ENCODE measurements at regions not wholly inside any gene's neighbourhood (a gene's known extent, or its start where the extent isn't known, plus 50 kb on each side); places are given as distances from the start of the nearest gene placed in this dataset.

GRCh38 chr20:48066246-48066645 is 281.0 kb upstream of the SULF2 start:
- no peak for TF ChIP-seq ZFX (IDR thresholded peaks at IDR 0.05)
- TF ChIP-seq CTCF (conservative IDR thresholded peaks at IDR 0.05) = no peak
- no peak overlapping the region for H3K27ac ChIP-seq

GRCh38 chr20:48065833-48066232 is 280.6 kb upstream of the SULF2 start:
- no peak overlapping the region for H3K27ac ChIP-seq
- TF ChIP-seq ZFX (IDR thresholded peaks at IDR 0.05) (no peak), CTCF (conservative IDR thresholded peaks at IDR 0.05) (no peak)

GRCh38 chr20:48064929-48065328 is 279.6 kb upstream of the SULF2 start:
- TF ChIP-seq CTCF (conservative IDR thresholded peaks at IDR 0.05) = no peak
- no peak for TF ChIP-seq ZFX (IDR thresholded peaks at IDR 0.05)
- H3K27ac ChIP-seq = no peak overlapping the region

GRCh38 chr20:48060841-48061720 is 275.8 kb upstream of the SULF2 start:
- no peak for TF ChIP-seq CTCF (conservative IDR thresholded peaks at IDR 0.05)
- no peak for TF ChIP-seq ZFX (IDR thresholded peaks at IDR 0.05)
- H3K27ac ChIP-seq = no peak overlapping the region

GRCh38 chr20:48058611-48059559 is 273.6 kb upstream of the SULF2 start:
- no peak overlapping the region for H3K27ac ChIP-seq
- TF ChIP-seq ZFX (IDR thresholded peaks at IDR 0.05) (no peak), CTCF (conservative IDR thresholded peaks at IDR 0.05) (no peak)

- H3K27ac ChIP-seq = no peak overlapping the region
- TF ChIP-seq ZFX (IDR thresholded peaks at IDR 0.05) (no peak), CTCF (conservative IDR thresholded peaks at IDR 0.05) (no peak)
Observed at GRCh38 chr20:48057739-48058138, 272.5 kb upstream of the SULF2 start.

- H3K27ac ChIP-seq = no peak overlapping the region
- TF ChIP-seq CTCF (conservative IDR thresholded peaks at IDR 0.05) (no peak), ZFX (IDR thresholded peaks at IDR 0.05) (no peak)
Observed at GRCh38 chr20:48057251-48057650, 272.0 kb upstream of the SULF2 start.

All from C4-2B (cell line).